H7 (cell line): ENCODE measurements at regions not wholly inside any gene's neighbourhood (a gene's known extent, or its start where the extent isn't known, plus 50 kb on each side); places are given as distances from the start of the nearest gene placed in this dataset.

Experiments
- DNase-seq: peaks from one replicate; pipeline ENCODE4 v3.0.0; 2012
- H3K27me3 ChIP-seq: 2 replicates; pipeline ENCODE4 v1.6.0; 2011; ENCODE audit warnings: mild to moderate bottlenecking, low read length; ENCODE audit not compliant: control insufficient read depth, insufficient read depth
- H3K36me3 ChIP-seq: replicated peaks from 2 replicates; pipeline ENCODE4 v1.5.1; 2011; ENCODE audit warnings: low read length; ENCODE audit not compliant: control insufficient read depth, insufficient read depth
- H3K4me3 ChIP-seq: 2 replicates; pipeline ENCODE4 v1.5.1; 2011; ENCODE audit warnings: low read depth, mild to moderate bottlenecking, control low read depth, low read length, moderate library complexity; ENCODE audit not compliant: insufficient read depth

GRCh38 chr10:111974325-111974724, 209.2 kb downstream of the GPAM start:
- H3K36me3 ChIP-seq, result no peaks in the 10 kb centered on the region
- no peak for DNase-seq
- no peaks in the 10 kb centered on the region for H3K27me3 ChIP-seq
- H3K4me3 ChIP-seq, result no peak overlapping the region

GRCh38 chr10:111976557-111976956, 207.0 kb downstream of the GPAM start:
- no peaks in the 10 kb centered on the region for H3K27me3 ChIP-seq
- H3K36me3 ChIP-seq, result no peaks in the 10 kb centered on the region
- DNase-seq, result no peak
- H3K4me3 ChIP-seq, result no peak overlapping the region

GRCh38 chr10:111984057-111984456, 199.5 kb downstream of the GPAM start:
- H3K4me3 ChIP-seq, result no peak overlapping the region
- DNase-seq, result no peak
- H3K27me3 ChIP-seq, result no peaks in the 10 kb centered on the region

GRCh38 chr10:111986079-111986478, 197.5 kb downstream of the GPAM start:
- no peak for DNase-seq
- Histone ChIP-seq H3K27me3 (no peaks in the 10 kb centered on the region), H3K36me3 (no peaks in the 10 kb centered on the region), H3K4me3 (no peak overlapping the region)

More at GRCh38 chr10:111984057-111984456, 199.5 kb downstream of the GPAM start:
- no peaks in the 10 kb centered on the region for H3K36me3 ChIP-seq

- H3K36me3 ChIP-seq, result no peaks in the 10 kb centered on the region
Measured at GRCh38 chr10:111988646-111989045, 194.9 kb downstream of the GPAM start.

GRCh38 chr10:111989136-111989911, 194.2 kb downstream of the GPAM start:
- H3K4me3 ChIP-seq, result no peak overlapping the region

More at GRCh38 chr10:111988646-111989045, 194.9 kb downstream of the GPAM start:
- H3K27me3 ChIP-seq, result no peaks in the 10 kb centered on the region
- H3K4me3 ChIP-seq, result no peak overlapping the region
- DNase-seq, result no peak

GRCh38 chr10:111990734-111991133, 192.8 kb downstream of the GPAM start:
- peak; percentile 12 for DNase-seq
- H3K4me3 ChIP-seq, result no peak overlapping the region
- H3K27me3 ChIP-seq, result no peaks in the 10 kb centered on the region
- H3K36me3 ChIP-seq, result no peaks in the 10 kb centered on the region

More at GRCh38 chr10:111989136-111989911, 194.2 kb downstream of the GPAM start:
- H3K27me3 ChIP-seq, result no peaks in the 10 kb centered on the region
- no peak for DNase-seq
- H3K36me3 ChIP-seq, result no peaks in the 10 kb centered on the region

- Histone ChIP-seq H3K27me3 (no peaks in the 10 kb centered on the region), H3K36me3 (no peaks in the 10 kb centered on the region), H3K4me3 (no peak overlapping the region)
- no peak for DNase-seq
Measured at GRCh38 chr10:111993321-111993720, 190.2 kb downstream of the GPAM start.

- no peaks in the 10 kb centered on the region for H3K36me3 ChIP-seq
- DNase-seq, result no peak
- H3K4me3 ChIP-seq, result no peak overlapping the region
- no peaks in the 10 kb centered on the region for H3K27me3 ChIP-seq
Measured at GRCh38 chr10:111993872-111994426, 189.6 kb downstream of the GPAM start.

GRCh38 chr10:111996103-111996502, 187.5 kb downstream of the GPAM start:
- DNase-seq, result no peak
- Histone ChIP-seq H3K27me3 (no peaks in the 10 kb centered on the region), H3K36me3 (no peaks in the 10 kb centered on the region), H3K4me3 (no peak overlapping the region)

- no peak for DNase-seq
- H3K27me3 ChIP-seq, result no peaks in the 10 kb centered on the region
- H3K36me3 ChIP-seq, result no peaks in the 10 kb centered on the region
- no peak overlapping the region for H3K4me3 ChIP-seq
Measured at GRCh38 chr10:111998728-111999127, 184.8 kb downstream of the GPAM start.

- DNase-seq, result peak; percentile 61
- H3K36me3 ChIP-seq, result no peaks in the 10 kb centered on the region
- no peaks in the 10 kb centered on the region for H3K27me3 ChIP-seq
- H3K4me3 ChIP-seq, result no peak overlapping the region
Measured at GRCh38 chr10:111999205-111999914, 184.2 kb downstream of the GPAM start.

GRCh38 chr10:111999915-112000302, 183.7 kb downstream of the GPAM start:
- Histone ChIP-seq H3K36me3 (no peaks in the 10 kb centered on the region), H3K27me3 (no peaks in the 10 kb centered on the region), H3K4me3 (no peak overlapping the region)
- DNase-seq, result no peak

- no peak for DNase-seq
- no peaks in the 10 kb centered on the region for H3K27me3 ChIP-seq
- H3K4me3 ChIP-seq, result no peak overlapping the region
- H3K36me3 ChIP-seq, result no peaks in the 10 kb centered on the region
Measured at GRCh38 chr10:112000466-112000865, 183.1 kb downstream of the GPAM start.

GRCh38 chr10:112002206-112002605, 181.4 kb downstream of the GPAM start:
- H3K36me3 ChIP-seq, result no peaks in the 10 kb centered on the region
- DNase-seq, result no peak
- no peak overlapping the region for H3K4me3 ChIP-seq
- H3K27me3 ChIP-seq, result no peaks in the 10 kb centered on the region
